BLaER1 (cell line): ENCODE measurements at regions not wholly inside any gene's neighbourhood (a gene's known extent, or its start where the extent isn't known, plus 50 kb on each side); places are given as distances from the start of the nearest gene placed in this dataset.
"Not testable (repeated sequence)": the region's sequence is repeated elsewhere in the genome, so short reads cannot be mapped to it uniquely, and the experiment has no call there.

ENCODE experiments used
- H3K27ac ChIP-seq: shearing (Covaris generic); formaldehyde crosslinking; 2 replicates; pipeline ENCODE4 v1.8.1; 2022
- H3K27me3 ChIP-seq: shearing (Covaris generic); formaldehyde crosslinking; 2 replicates; pipeline ENCODE4 v1.8.1; 2022
- H3K36me3 ChIP-seq: shearing (Covaris generic); formaldehyde crosslinking; 2 replicates; pipeline ENCODE4 v1.8.1; 2022
- H3K4me1 ChIP-seq: shearing (Covaris generic); formaldehyde crosslinking; 2 replicates; pipeline ENCODE4 v1.8.1; 2022
- H3K4me2 ChIP-seq: shearing (Covaris generic); formaldehyde crosslinking; 2 replicates; pipeline ENCODE4 v1.8.1; 2022
- H3K4me3 ChIP-seq: shearing (Covaris generic); formaldehyde crosslinking; 2 replicates; pipeline ENCODE4 v1.8.1; 2022
- H3K9ac ChIP-seq: shearing (Covaris generic); formaldehyde crosslinking; 2 replicates; pipeline ENCODE4 v1.8.1; 2022
- H3K9me3 ChIP-seq: shearing (Covaris generic); formaldehyde crosslinking; 2 replicates; pipeline ENCODE4 v1.8.1; 2022
- H4K20me1 ChIP-seq: shearing (Covaris generic); formaldehyde crosslinking; 2 replicates; pipeline ENCODE4 v1.8.1; 2022
- Cebpa-rat ChIP-seq: shearing (Covaris generic); IDR thresholded peaks from 2 replicates; pipeline ENCODE4 v1.8.1; 2022

- TF ChIP-seq Cebpa-rat: no peak
- Histone ChIP-seq H3K27me3 (no peaks in the 10 kb centered on the region), H3K9me3 (no peaks in the 10 kb centered on the region), H3K4me1 (no peaks in the 10 kb centered on the region), H4K20me1 (no peaks in the 10 kb centered on the region), H3K36me3 (no peaks in the 10 kb centered on the region), H3K27ac (no peak overlapping the region), H3K9ac (no peak overlapping the region), H3K4me3 (no peak overlapping the region), H3K4me2 (no peak overlapping the region)
These were observed 169.4 kb upstream of the ZNF385D start for GRCh38 chr3:21920421-21920861.

DNA sequence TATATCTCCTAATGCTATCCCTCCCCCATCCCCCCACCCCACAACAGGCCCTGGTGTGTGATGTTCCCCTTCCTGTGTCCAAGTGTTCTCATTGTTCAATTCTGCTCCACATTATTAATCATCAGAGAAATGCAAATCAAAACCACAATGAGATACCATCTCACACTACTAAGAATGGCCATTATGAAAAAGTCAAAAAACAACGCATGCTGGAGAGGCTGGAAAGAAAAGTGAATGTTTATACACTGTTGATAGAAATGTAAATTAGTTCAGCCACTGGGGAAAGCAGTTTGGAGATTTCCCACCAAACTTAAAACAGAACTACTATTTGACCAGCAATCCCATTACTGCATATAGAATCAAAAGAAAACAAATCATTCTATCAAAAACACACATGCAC lies 172.1 kb upstream of the ZNF385D start:
- H3K4me2 ChIP-seq, H3K27ac ChIP-seq, H3K27me3 ChIP-seq, H3K4me1 ChIP-seq, H3K9ac ChIP-seq, H3K9me3 ChIP-seq, H3K36me3 ChIP-seq, H4K20me1 ChIP-seq, H3K4me3 ChIP-seq: not testable (repeated sequence)

DNA sequence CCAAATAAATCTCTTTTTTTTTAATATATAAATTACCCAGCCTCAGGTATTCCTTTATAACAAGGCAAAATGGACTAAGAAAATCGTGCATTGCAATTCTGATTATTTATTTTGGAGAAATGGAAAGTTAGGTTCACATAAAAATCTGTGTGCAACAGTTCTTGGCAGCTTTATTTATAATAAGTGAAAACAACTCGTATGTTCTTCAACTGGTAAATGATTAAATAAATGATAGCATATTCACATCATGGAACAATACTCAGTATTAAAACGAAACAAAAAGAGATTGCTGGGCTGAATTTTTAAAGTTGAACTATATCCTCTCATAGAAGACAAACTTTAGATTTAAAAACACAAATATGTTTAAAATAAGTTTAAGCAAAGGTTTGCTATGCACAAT lies 176.3 kb upstream of the ZNF385D start:
- TF ChIP-seq Cebpa-rat: no peak
- no peaks in the 10 kb centered on the region for H3K36me3 ChIP-seq
- H3K9ac ChIP-seq: no peak overlapping the region
- H3K4me3 ChIP-seq: no peak overlapping the region
- no peaks in the 10 kb centered on the region for H4K20me1 ChIP-seq
- H3K9me3 ChIP-seq: no peaks in the 10 kb centered on the region
- no peaks in the 10 kb centered on the region for H3K27me3 ChIP-seq
- no peak overlapping the region for H3K27ac ChIP-seq
- H3K4me2 ChIP-seq: no peak overlapping the region
- H3K4me1 ChIP-seq: no peaks in the 10 kb centered on the region

GRCh38 chr3:21934591-21934990 lies 183.6 kb upstream of the ZNF385D start:
- no peaks in the 10 kb centered on the region for H3K9me3 ChIP-seq
- no peaks in the 10 kb centered on the region for H3K27me3 ChIP-seq
- no peaks in the 10 kb centered on the region for H3K4me1 ChIP-seq
- no peak overlapping the region for H3K4me2 ChIP-seq
- H3K9ac ChIP-seq: no peak overlapping the region
- H3K4me3 ChIP-seq: no peak overlapping the region
- no peaks in the 10 kb centered on the region for H4K20me1 ChIP-seq
- no peak overlapping the region for H3K27ac ChIP-seq
- H3K36me3 ChIP-seq: no peaks in the 10 kb centered on the region
- no peak for TF ChIP-seq Cebpa-rat

DNA sequence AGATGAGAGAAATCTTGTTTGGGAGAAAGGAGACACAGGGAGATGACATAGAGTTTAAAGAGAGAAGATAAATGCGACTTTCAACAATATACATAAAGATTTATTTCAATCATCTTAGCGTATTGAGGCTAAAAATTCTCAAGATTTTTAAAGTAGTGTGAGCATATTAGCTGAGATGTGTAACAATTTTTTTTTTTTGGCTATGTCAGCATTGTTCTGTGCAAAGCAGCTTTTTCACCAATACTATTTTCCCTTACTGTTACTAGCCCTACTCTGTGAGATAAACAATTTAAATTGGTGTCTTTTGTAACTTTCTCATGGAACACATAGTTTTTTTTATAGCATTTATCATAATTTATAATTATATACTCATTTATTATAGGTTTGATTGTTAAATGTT lies 185.2 kb upstream of the ZNF385D start:
- TF ChIP-seq Cebpa-rat: no peak
- Histone ChIP-seq H3K9ac (no peak overlapping the region), H3K9me3 (no peaks in the 10 kb centered on the region), H4K20me1 (no peaks in the 10 kb centered on the region), H3K27ac (no peak overlapping the region), H3K4me2 (no peak overlapping the region), H3K36me3 (no peaks in the 10 kb centered on the region), H3K27me3 (no peaks in the 10 kb centered on the region), H3K4me1 (no peaks in the 10 kb centered on the region), H3K4me3 (no peak overlapping the region)

GRCh38 chr3:21938267-21938681 lies 187.3 kb upstream of the ZNF385D start:
- H3K4me2 ChIP-seq: no peak overlapping the region

GRCh38 chr3:21942328-21942727 lies 191.3 kb upstream of the ZNF385D start:
- no peak for TF ChIP-seq Cebpa-rat
- Histone ChIP-seq H3K27ac (no peak overlapping the region), H3K4me3 (no peak overlapping the region), H3K9ac (no peak overlapping the region), H3K36me3 (no peaks in the 10 kb centered on the region), H3K27me3 (no peaks in the 10 kb centered on the region), H4K20me1 (no peaks in the 10 kb centered on the region), H3K9me3 (no peaks in the 10 kb centered on the region), H3K4me2 (no peak overlapping the region), H3K4me1 (no peaks in the 10 kb centered on the region)

More at GRCh38 chr3:21938267-21938681, 187.3 kb upstream of the ZNF385D start:
- Histone ChIP-seq H3K27me3 (no peaks in the 10 kb centered on the region), H3K36me3 (no peaks in the 10 kb centered on the region), H3K4me3 (no peak overlapping the region), H3K27ac (no peak overlapping the region), H3K9ac (no peak overlapping the region), H3K9me3 (no peaks in the 10 kb centered on the region), H3K4me1 (no peaks in the 10 kb centered on the region), H4K20me1 (no peaks in the 10 kb centered on the region)
- no peak for TF ChIP-seq Cebpa-rat

GRCh38 chr3:21944251-21944650 lies 193.2 kb upstream of the ZNF385D start:
- no peak overlapping the region for H3K4me3 ChIP-seq
- H3K4me2 ChIP-seq: no peak overlapping the region
- H3K4me1 ChIP-seq: no peaks in the 10 kb centered on the region
- H3K27ac ChIP-seq: no peak overlapping the region
- no peak for TF ChIP-seq Cebpa-rat
- no peaks in the 10 kb centered on the region for H4K20me1 ChIP-seq
- no peaks in the 10 kb centered on the region for H3K27me3 ChIP-seq
- no peaks in the 10 kb centered on the region for H3K9me3 ChIP-seq
- H3K36me3 ChIP-seq: no peaks in the 10 kb centered on the region
- H3K9ac ChIP-seq: no peak overlapping the region

- no peak overlapping the region for H3K27ac ChIP-seq
- no peaks in the 10 kb centered on the region for H4K20me1 ChIP-seq
- no peak overlapping the region for H3K4me3 ChIP-seq
- no peak for TF ChIP-seq Cebpa-rat
- no peaks in the 10 kb centered on the region for H3K27me3 ChIP-seq
- no peaks in the 10 kb centered on the region for H3K9me3 ChIP-seq
- H3K4me1 ChIP-seq: no peaks in the 10 kb centered on the region
- H3K9ac ChIP-seq: no peak overlapping the region
- no peak overlapping the region for H3K4me2 ChIP-seq
- no peaks in the 10 kb centered on the region for H3K36me3 ChIP-seq
These were observed 201.8 kb upstream of the ZNF385D start for GRCh38 chr3:21952856-21953255.

- no peak overlapping the region for H3K27ac ChIP-seq
- no peak overlapping the region for H3K4me2 ChIP-seq
- no peak overlapping the region for H3K4me3 ChIP-seq
- H3K4me1 ChIP-seq: no peaks in the 10 kb centered on the region
- no peak for TF ChIP-seq Cebpa-rat
- no peak overlapping the region for H3K9ac ChIP-seq
- no peaks in the 10 kb centered on the region for H4K20me1 ChIP-seq
- H3K27me3 ChIP-seq: no peaks in the 10 kb centered on the region
- no peaks in the 10 kb centered on the region for H3K36me3 ChIP-seq
- no peaks in the 10 kb centered on the region for H3K9me3 ChIP-seq
These were observed 203.7 kb upstream of the ZNF385D start for GRCh38 chr3:21954709-21955108.

DNA sequence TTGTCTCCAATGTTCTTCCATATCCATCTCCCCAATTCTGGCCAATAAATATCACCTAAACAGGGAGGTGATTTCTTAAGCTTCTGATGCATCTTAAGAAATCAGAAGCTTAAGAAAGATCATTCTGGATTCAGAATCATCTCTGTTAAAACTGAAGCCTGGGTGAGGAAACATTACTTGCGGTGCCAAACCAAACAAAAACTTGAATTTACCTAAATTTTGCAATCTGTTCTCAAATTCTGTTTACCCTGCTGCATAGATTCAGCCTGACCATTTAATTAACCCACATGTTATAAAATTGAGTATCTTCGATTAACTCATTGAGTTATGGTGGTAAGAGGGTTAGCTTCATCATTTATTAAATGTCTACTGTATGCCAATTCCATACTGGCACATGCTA lies 204.4 kb upstream of the ZNF385D start:
- H3K9ac ChIP-seq: no peak overlapping the region
- H3K4me2 ChIP-seq: no peak overlapping the region
- no peaks in the 10 kb centered on the region for H3K36me3 ChIP-seq
- no peak for TF ChIP-seq Cebpa-rat
- H3K9me3 ChIP-seq: no peaks in the 10 kb centered on the region
- no peaks in the 10 kb centered on the region for H3K4me1 ChIP-seq
- no peaks in the 10 kb centered on the region for H4K20me1 ChIP-seq
- no peak overlapping the region for H3K27ac ChIP-seq
- no peak overlapping the region for H3K4me3 ChIP-seq
- H3K27me3 ChIP-seq: no peaks in the 10 kb centered on the region
